G401 (cell line): ENCODE measurements at regions not wholly inside any gene's neighbourhood (a gene's known extent, or its start where the extent isn't known, plus 50 kb on each side); places are given as distances from the start of the nearest gene placed in this dataset.
"Not testable (repeated sequence)": the region's sequence is repeated elsewhere in the genome, so short reads cannot be mapped to it uniquely, and the experiment has no call there.

Source experiments
- DNase-seq: peaks from one replicate; pipeline ENCODE4 v3.0.0-alpha.2; 2015; ENCODE audit warnings: low spot score
- in situ Hi-C: cut with HindIII; loops from 2 replicates; pipeline ENCODE4 v1.10.0; 2016; ENCODE audit warnings: low sequenced_read_pairs, mixed read lengths

DNA sequence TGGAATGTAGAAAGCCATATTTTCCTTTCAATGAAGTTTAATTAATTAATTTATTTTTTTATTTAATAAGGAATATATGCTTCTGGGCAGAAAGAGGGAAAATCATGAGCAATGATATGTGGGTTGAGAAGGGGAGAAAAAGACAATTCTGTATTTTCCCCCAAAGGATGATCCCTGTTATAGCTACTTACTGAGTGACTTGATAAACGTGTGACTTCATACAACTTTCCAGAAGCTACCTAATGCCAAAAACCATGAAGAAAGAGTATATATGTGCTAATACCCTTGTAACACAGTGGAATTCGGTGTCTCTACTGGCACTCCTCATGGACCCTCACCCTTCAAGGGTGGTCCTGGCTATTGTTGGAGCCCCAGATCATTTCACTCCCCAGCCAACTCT is 335.0 kb upstream of the KLF4 start:
- no peak for DNase-seq
- in situ Hi-C loops = no loop called here

DNA sequence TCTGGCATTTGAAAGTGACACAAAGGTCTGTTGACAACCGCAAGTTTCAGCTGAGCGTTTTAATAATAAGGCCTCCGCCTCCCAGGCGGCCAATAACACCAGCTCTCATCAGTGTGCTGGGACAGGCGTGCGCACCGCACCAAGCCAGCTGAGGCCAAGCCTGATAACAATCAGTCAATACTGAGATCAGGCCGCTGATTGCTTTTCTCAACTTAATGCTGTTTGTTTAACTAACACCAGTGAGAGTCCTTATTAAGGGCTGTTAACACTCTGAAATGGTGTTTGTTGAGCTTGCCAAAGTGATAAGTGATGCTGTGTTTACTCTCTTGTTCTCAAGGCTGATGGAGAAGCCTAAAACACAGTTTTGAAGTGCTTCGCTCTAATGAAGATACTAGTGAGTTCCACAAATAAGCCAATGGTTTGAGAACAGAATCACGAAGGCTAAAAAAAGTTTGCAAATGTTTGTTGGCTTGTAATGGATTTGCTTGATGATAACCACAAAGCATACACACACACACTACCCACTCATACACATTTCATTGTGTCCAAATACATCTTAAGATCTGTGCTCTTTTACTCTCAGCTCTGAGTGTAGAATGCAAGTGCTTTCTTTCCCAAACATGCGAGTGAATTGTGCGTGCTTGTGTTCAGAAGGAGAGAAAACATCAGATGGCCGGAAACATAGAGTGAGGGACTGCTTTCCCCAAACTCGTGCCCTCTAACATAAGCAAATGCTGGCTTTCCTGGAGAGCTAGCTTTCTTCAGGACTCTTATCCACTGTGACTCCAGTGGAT is 330.4 kb upstream of the KLF4 start:
- DNase-seq = no peak
- in situ Hi-C loops = no loop called here

DNA sequence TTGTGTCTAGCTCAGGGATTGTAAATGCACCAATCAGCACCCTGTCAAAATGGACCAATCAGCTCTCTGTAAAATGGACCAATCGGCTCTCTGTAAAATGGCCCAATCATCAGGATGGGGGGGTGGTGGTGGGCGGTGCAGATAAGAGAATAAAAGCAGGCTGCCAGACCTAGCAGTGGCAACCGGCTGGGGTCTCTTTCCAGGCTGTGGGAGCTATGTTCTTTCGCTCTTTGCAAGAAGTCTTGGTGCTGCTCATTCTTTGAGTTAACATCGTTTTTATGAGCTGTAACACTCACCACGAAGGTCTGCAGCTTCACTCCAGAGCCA is 328.9 kb upstream of the KLF4 start:
- DNase-seq, in situ Hi-C loops: not testable (repeated sequence)

DNA sequence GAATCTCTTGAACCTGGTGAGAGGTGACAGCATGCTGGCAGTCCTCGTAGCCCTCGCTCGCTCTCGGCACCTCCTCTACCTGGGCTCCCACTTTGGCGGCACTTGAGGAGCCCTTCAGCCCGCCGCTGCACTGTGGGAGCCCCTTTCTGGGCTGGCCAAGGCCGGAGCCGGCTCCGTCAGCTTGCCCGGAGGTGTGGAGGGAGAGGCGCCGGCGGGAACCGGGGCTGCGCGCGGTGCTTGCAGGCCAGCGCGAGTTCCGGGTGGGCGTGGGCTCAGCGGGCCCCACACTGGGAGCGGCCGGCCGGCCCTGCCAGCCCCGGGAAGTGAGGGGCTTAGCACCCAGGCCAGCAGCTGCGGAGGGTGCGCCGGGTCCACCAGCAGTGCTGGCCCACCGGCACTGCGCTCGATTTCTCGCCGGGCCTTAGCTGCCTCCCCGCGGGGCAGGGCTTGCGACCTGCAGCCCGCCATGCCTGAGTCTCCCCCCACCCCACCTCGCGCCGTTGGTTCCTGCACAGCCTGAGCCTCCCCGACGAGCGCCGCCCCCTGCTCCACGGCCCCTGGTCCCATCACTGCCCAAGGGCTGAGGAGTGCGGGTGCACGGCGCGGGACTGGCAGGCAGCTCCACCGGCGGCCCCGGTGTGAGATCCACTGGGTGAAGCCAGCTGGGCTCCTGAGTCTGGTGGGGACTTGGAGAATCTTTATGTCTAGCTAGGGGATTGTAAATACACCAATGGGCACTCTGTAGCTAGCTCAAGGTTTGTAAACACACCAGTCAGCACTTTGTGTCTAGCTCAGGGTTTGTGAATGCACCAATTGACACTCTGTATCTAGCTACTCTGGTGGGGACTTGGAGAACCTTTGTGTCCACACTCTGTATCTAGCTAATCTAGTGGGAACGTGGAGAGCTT is 328.3 kb upstream of the KLF4 start:
- in situ Hi-C loops, DNase-seq: not testable (repeated sequence)

DNA sequence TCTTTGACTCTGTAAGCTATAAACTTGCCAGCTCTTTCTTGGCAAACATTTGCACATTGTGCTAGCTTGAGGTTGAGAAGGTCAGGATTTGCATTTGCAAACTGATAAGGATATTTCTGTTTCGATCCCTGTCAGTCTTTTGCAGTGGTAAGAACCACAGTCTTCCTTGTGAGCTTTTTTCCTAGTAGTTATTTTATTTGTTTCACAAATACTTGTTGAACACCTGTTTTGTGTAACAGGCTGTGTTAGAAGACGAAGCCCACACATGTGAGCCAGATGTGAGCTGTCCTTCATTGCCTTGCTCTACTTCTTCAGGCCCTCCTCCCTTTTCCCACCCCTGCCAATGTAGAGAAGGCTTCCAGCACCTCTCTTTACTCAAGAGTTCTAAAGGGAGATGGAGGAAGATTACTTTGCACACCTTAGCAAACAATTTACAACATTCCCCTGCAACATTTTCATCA is 327.0 kb upstream of the KLF4 start:
- no peak for DNase-seq
- in situ Hi-C loops = no loop called here

DNA sequence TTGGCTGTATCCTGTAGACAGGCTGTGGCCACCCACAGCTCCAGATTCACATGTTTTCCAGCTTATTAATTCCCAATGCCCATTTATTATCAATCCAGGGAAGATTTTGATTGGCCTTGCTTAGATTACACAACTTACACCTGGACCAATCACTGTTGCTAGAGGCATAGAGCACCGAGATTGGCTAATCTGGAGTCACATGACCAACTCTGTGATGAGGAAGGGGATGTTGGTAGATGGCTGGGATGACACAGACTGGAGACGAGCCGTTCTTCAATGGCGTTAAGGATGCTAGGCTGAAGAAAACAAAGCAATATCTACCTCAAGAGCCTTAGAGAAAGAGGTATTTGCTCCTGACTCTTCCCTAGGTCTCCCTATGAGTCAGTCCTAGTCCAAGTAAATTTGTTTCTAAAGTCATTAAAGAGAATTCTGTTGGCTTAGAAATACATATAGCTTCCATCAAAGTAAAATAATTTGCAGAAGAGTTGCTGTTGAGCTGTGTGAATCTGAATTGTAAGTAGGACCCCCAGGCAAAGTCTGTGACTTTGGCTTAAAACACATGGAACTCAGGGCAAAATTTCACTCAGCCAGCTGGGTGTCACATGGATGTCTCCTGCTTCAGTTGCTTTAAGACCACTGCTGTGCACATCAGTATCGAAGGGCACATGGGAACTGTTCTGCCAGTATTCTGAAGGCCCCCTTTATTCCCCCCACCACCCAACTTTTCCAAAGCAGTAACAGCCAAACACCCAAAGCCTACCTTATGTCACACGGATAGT is 326.4 kb upstream of the KLF4 start:
- in situ Hi-C loops = no loop called here
- DNase-seq = no peak

DNA sequence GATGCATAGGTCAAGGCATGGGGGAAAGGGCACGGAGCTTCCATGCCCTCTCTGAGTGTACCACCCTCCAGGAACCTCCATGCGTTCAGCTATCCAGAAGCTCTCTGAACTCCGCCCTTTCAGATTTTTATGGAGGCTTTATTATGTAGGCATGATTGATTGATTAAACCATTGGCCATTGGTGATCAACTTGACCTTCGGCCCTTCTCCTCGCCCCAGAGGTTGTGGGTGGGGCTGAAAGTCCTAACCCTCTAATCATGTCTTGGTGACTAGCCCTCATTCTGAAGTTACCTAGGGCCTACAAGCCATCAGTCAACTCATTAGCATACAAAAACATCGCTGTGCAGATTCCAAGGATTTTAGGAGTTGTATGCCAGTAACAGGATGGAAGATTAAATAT is 323.7 kb upstream of the KLF4 start:
- in situ Hi-C loops = no loop called here
- no peak for DNase-seq

DNA sequence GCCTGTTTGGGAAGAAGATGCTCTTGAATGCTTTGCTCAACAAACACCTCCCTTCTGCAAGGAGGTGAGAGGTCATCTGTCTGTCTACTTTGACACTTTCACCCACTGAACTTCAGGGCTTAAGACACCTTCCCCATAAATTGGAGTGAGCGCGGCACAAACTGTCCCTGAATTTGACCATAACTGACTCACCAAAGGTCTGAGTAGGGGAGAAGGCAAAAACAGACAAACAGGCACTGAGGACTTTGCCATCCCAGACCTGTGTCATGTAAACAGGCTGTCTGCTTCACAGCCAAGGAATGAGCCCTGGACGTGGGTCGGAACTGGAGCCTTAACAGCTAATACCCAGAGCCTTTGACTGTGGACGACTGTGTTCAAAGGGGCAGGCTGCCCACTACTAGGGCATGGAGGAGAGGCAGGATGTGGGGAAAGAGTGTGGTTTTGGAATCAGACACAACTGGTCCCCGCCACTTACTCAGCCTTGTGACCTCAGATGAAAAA is 320.9 kb upstream of the KLF4 start:
- no peak for DNase-seq
- in situ Hi-C loops = no loop called here

DNA sequence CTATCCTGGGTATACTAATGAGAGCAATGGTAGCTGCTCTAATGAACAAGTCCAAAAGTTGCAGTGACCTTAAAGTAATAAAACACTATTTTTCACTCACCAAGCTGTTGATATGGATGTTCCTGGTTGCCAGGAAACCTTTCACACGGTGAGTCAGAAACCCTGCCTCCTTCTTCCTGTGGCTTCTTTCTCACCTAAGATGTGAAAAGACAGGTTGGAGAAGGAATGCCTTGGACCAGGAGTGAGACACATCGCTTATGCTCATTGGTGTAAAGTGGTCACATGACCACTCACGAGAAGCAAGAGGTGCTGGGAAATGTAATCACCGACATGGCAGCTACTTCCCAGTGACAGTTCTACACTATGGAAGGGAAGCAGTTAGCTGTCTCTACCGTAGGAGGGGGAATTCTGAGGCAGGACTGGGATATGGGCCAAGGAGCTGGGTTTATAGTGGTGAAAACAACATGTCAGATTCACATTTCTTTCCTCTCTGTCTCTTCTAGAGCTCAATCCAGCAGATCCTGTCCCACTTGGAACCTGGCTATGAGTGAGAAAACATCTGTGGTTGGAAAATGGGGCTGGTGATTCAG is 320.4 kb upstream of the KLF4 start:
- no peak for DNase-seq
- in situ Hi-C loops = no loop called here

DNA sequence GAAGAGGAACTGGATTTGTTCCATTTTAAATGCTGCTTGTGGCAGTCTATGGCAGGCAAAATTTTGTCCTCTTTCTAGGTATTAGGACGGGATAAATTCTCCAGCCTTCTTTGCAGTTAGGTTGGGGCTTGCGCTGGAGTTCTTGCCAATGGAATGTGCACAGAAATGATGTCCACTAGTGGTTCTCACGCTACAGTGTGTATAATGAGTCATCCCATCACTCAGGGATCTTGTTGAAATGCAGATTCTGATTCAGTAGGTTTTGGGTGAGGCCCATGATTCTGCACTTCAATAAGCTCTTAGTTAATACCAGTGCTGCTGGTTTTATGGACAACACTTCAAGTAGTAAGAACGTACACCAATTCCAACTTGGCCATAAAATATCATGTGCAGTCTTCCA is 317.6 kb upstream of the KLF4 start:
- in situ Hi-C loops = no loop called here

DNA sequence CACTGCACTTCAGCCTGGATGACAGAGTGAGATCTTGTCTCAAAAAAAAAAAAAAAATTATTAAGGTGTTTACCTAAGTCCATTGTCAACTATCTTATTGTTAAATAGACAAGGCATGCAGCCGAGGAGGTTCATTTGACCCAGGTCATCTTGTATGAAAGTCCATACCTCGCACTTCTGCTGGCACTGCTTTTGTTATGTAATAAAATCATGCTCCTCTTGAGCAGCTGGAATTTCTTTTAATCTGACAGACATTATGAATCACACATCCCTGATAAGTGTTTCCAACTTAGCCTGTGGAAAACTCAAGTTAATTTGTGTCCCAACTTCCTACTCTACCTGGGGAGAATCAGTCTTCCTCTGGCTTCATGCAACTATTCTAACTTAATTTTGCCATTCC is 315.6 kb upstream of the KLF4 start:
- DNase-seq = no peak
- in situ Hi-C loops = no loop called here

More for the DNA sequence above, 317.6 kb upstream of the KLF4 start:
- no peak for DNase-seq

DNA sequence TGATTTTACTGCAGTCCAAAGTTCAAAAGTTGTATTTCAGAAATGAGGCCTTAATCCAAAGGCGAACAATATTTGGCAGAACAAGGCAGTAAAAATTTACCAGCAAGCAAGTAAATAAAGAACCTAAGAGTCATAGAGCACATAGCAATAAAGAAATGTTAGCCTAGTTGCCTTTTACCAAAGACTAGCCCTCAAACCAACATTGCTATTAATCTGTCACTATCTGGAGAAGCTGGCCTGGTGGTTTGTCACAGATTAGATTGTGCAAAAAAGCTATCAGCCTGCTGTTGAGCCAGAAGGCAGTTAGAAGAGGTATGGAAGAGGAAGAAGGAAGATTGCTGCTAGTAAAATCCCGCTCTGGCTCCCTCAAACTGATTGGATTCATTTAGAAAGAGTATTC is 304.7 kb upstream of the KLF4 start:
- DNase-seq = no peak
- in situ Hi-C loops = no loop called here

DNA sequence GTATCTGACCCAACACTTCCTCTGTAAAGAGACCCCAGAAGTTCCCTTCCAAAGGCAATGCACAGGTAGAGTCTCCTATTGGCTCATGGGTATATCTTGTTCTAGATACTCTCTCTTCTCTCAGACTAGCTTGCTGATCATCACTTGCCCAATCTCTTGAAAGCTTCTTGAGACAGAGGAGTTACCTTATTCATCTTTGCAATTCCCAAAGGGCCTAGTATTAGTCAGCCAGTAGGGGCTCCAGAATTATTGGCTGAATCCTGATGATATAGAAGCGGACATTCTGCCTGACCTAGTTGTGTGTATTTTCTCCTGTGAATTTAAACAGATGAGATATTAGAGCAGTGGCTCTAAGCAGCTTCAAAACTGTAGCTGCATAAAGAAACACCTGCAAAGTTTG is 304.0 kb upstream of the KLF4 start:
- in situ Hi-C loops = no loop called here
- no peak for DNase-seq

DNA sequence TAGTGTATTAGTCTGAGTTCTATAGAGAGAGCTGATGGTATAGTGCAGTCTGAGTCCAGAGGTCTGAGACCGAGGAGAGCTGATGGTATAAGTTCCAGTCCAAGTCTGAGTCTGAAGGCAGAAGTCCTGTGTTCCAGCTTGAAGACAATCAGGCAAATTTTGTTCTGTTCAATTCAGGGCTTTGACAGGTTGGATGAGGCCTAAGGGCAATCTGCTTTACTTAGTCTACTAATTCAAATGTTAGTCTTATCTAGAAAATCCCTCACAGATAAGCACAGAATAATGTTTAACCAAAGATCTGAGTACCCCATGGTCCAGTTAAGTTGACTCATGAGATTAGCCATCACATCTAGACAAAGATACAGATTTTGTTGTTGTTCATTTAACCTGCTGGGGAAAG is 303.0 kb upstream of the KLF4 start:
- DNase-seq = no peak
- in situ Hi-C loops = no loop called here

DNA sequence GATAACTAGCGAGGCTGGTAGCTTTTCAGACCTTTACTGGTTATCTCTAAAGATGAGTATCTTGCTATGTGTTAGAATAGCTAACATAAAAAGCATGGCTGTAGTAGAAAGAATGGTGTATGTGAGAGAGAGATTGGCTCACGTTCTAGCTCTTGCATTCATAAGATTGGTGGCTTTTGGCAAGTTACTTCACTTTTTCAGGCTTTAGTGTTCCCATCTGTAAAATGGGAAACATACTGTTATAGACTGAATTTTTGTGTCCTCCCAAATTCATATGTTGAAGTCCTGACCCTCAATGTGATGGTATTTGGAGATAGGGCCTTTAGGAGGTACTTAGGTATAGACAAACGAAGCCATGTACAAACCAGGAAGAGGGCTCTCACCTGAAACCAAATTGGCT is 302.4 kb upstream of the KLF4 start:
- in situ Hi-C loops = no loop called here
- no peak for DNase-seq

DNA sequence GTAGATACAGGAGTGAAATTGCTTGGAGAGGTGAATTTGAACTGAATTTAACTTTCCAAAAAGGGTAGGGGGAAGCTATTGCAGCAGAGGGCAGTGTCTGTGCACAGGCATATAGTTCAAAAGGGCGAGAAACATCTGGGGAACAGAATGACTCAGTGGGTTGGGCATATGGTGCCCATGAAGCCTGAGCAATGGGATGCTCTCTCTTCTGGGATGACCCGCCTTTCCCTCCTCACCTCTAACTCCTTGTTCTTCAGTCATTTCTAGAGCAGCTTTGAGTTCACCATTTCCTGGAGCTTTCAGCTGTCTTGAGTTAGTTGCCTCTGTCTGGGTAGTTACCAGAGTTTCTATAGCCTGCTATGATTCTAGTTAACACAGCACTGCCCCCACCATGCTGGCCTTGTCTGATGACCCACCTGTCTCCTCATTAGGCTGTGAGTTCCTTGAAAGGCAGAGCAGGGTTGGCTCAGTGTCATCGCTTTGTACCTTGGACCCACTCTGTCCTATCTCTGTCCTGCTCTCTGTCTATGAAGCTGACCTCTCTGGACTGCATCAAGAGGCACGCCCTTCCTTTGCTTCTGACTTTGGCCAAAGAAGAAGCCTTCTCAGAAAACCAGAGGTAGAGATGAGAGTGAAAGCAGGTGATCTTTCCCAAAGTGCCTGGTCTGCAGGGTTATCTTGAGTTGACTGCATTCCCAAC is 299.6 kb upstream of the KLF4 start:
- in situ Hi-C loops = no loop called here
- no peak for DNase-seq

DNA sequence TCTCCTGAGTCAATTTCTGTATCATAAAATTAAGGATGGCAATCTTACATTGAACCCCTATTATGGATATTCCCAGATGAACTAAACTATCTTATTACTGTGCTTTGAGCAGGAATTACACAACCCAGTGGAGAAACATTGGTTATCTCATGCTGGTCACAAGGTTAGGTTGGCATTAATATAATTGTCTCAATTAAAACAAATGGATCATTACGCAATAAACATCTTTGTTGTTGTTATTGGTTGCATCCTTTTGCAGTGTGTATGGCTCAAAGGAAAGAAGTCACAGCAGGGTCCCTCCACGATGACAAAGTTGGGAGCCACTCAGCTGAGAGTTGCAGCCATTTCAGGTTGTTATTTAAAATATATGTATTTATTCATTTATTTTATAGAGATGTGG is 297.0 kb upstream of the KLF4 start:
- in situ Hi-C loops = no loop called here
- no peak for DNase-seq

DNA sequence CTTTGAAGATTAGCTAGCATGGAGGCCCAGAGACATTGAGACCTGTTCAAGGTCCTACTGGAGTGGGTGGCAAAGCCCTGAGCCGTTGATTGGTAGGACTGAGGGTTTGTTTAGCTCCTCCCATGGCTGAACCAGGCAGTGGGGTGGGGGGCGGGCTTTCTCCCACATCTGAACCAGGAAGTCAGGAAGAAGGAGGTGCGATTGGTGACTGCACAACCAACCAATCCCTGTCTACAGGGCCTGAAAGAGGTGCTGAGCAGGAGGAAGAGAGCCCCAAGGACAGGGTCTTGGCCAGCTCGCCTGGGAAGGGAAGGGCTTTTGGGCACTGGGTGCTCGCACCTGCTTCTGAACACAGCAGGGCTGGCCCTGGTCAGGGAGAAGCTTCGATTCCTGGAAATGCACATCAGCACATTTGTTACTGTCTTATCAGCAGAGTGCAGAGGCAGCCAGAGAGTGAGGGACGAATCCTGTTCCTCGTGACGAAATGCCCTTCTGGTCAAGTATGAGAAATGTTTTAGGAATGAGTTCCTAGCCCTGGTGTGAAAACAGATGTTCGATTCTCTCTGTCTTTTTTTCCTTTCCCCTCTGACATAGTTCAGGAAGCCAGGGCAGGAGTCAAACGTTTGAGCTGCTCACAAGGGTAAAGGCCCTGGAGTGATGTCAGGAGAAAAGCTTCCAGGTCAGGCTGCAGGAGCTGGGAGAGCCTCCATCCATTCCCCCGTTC is 294.8 kb upstream of the KLF4 start:
- in situ Hi-C loops = no loop called here
- no peak for DNase-seq
